ENCODE measurements at regions not wholly inside any gene's neighbourhood (a gene's known extent, or its start where the extent isn't known, plus 50 kb on each side); places are given as distances from the start of the nearest gene placed in this dataset.

GRCh38 chr1:96087719-96088118, 633.9 kb upstream of the PTBP2 start:
- no peaks in the 10 kb centered on the region for H3K9me3 ChIP-seq
- no peaks in the 10 kb centered on the region for H3K27me3 ChIP-seq
- no peak for DNase-seq (ENCODE audit: low spot score in 2 of 2)
- no peaks in the 10 kb centered on the region for H3K4me1 ChIP-seq
- no peak overlapping the region for H3K4me3 ChIP-seq
- H3K27ac ChIP-seq = no peak overlapping the region
- H3K36me3 ChIP-seq = no peaks in the 10 kb centered on the region
- intact Hi-C loops (cut with DNase I) = no loop called here
- TF ChIP-seq CTCF (IDR thresholded peaks at IDR 0.05) = no peak

- no peak overlapping the region for H3K27ac ChIP-seq
- TF ChIP-seq CTCF (IDR thresholded peaks at IDR 0.05) = no peak
- no peak for DNase-seq (ENCODE audit: low spot score in 2 of 2)
- H3K4me1 ChIP-seq = no peaks in the 10 kb centered on the region
- no peaks in the 10 kb centered on the region for H3K36me3 ChIP-seq
- H3K9me3 ChIP-seq = no peaks in the 10 kb centered on the region
- intact Hi-C loops (cut with DNase I) = no loop called here
- H3K27me3 ChIP-seq = no peaks in the 10 kb centered on the region
- H3K4me3 ChIP-seq = no peak overlapping the region
Observed at GRCh38 chr1:96090134-96090533, 631.5 kb upstream of the PTBP2 start.

GRCh38 chr1:96095849-96096612, 625.6 kb upstream of the PTBP2 start:
- Histone ChIP-seq H3K4me1 (no peaks in the 10 kb centered on the region), H3K9me3 (no peaks in the 10 kb centered on the region), H3K36me3 (no peaks in the 10 kb centered on the region), H3K27me3 (no peaks in the 10 kb centered on the region), H3K27ac (no peak overlapping the region), H3K4me3 (no peak overlapping the region)
- TF ChIP-seq CTCF (IDR thresholded peaks at IDR 0.05) = no peak
- intact Hi-C loops (cut with DNase I) = no loop called here
- DNase-seq (ENCODE audit: low spot score in 2 of 2) = no peak

- TF ChIP-seq CTCF (IDR thresholded peaks at IDR 0.05) = no peak
- H3K4me1 ChIP-seq = no peaks in the 10 kb centered on the region
- intact Hi-C loops (cut with DNase I) = no loop called here
- H3K9me3 ChIP-seq = no peaks in the 10 kb centered on the region
- no peak overlapping the region for H3K4me3 ChIP-seq
- no peak for DNase-seq (ENCODE audit: low spot score in 2 of 2)
- H3K36me3 ChIP-seq = no peaks in the 10 kb centered on the region
- H3K27ac ChIP-seq = no peak overlapping the region
- H3K27me3 ChIP-seq = no peaks in the 10 kb centered on the region
Observed at GRCh38 chr1:96096613-96097321, 624.8 kb upstream of the PTBP2 start.

GRCh38 chr1:96104506-96104905, 617.1 kb upstream of the PTBP2 start:
- no peaks in the 10 kb centered on the region for H3K4me1 ChIP-seq
- no peak for TF ChIP-seq CTCF (IDR thresholded peaks at IDR 0.05)
- intact Hi-C loops (cut with DNase I) = no loop called here
- no peak overlapping the region for H3K4me3 ChIP-seq
- H3K36me3 ChIP-seq = no peaks in the 10 kb centered on the region
- DNase-seq (ENCODE audit: low spot score in 2 of 2) = no peak
- H3K9me3 ChIP-seq = no peaks in the 10 kb centered on the region
- H3K27ac ChIP-seq = no peak overlapping the region
- no peaks in the 10 kb centered on the region for H3K27me3 ChIP-seq
